ENCODE measurements at regions not wholly inside any gene's neighbourhood (a gene's known extent, or its start where the extent isn't known, plus 50 kb on each side); places are given as distances from the start of the nearest gene placed in this dataset.
"Not testable (repeated sequence)": the region's sequence is repeated elsewhere in the genome, so short reads cannot be mapped to it uniquely, and the experiment has no call there.

DNA sequence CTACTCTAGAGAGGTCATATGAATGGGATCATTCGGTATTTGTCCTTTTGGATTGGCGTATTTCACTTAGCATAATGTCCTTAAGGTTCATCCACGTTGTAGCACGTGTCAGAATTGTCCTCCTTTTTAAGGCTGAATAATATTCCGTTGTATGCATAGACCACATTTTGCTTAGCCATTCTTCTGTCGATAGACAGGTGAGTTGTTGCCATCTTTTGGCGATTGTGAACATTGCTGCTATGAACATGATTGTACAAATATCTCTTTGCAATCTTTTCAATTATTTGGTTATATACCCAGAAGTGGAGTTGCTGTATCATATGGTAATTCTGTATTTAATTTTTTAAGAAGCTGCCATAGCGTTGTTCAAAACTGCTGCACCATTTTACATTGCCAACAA lies 52.4 kb upstream of the GOLGA8J start:
- DNase-seq, result no peak

DNA sequence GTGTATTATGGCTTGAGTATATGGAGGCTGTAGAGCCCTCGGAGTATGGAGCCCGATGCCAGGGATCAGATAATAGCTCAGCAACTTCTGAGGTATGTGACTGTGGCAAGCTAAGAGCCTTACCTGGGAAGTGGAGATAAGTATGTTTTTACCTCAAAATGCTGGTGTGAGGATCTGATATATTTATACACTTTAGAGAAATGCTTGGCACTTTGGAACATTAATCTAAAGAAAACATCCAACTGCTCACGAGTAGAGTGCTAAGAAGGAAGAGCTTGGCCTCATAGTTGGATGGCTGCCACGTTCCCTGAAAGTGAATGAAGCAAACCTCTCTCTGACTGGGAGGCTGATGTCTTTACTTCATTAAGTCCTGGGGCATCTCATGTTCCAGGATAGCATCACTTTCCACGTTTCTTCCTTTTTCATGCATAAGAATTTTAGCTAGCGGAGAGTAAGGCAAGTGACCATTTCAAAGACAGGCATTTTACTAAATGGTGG lies 58.9 kb upstream of the GOLGA8J start:
- DNase-seq, result no peak

DNA sequence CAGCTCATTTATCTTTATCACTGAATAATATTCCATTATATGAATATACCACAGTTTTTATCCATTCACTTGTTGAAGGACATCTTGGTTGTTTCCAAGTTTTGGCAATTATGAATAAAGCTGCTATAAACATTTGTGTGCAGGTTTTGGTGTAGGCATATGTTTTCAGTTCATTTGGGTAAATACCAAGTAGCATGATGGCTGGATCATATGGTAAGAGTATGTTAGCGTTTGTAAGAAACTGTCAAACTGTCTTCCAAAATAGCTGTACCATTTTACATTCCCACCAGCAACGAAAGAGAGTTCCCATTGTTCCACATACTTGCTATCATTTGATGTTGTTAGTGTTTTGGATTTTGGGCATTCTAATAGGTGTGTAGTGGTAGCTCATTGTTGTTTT lies 72.0 kb upstream of the GOLGA8J start:
- no peak for DNase-seq

DNA sequence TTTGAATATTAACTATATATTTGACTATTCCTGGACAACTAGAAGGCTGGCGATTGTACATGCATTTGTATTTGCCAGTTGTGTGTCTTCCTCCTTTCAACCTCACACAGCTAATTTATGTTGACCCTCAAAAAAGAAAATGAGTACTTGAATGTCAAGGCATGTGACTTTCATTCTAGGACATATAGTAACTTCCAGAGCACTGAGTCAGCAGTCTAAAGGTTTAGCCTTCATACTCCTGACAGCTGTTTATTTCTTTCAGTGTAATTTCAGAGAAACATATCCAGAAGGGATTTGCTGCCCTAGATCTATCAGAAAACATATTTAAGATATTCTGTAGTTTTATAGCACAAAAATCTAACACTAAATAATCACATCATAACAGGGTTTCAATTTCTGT lies 74.6 kb upstream of the GOLGA8J start:
- DNase-seq, result no peak

DNA sequence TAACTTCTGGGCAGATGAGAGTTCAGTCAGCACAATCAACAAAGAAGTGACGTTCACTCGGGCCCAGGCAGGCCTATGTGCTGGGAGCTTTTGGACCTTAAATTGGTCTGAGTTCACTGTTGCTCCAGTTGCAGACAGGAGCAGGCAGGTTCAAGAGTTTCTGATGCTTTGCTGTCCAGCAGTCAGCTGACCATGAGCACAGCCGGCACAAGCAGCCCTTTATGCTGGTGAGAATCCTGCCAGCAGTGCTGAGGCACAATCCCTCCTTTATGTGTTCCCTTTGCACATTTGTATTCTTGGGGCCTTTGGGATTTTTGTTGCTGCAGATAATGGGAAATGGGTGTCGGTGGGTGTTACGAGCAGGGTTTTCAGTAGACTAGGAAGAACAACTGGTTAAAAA lies 81.2 kb upstream of the GOLGA8J start:
- DNase-seq, result no peak

DNA sequence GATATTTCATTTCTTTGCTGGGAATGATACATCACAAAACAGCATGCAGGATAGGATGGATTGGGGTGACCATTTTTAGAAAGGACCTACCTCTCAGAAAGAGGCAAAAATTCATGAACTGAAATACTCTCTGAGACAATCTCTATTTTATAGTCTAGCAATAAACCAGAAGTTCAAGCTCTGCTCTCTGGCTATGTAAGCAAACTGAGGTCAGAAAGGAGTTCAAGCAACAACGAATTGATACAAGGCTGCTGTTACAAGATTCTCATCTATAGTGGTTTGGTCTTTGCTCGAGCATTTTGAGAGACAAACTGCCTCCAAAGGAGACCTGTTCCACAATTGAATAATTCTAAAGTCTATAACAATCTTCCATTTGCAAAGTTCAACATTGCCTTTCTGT lies 84.7 kb upstream of the GOLGA8J start:
- DNase-seq, result no peak

GRCh38 chr15:29997499-29997898 lies 85.3 kb upstream of the GOLGA8J start:
- DNase-seq, result no peak

DNA sequence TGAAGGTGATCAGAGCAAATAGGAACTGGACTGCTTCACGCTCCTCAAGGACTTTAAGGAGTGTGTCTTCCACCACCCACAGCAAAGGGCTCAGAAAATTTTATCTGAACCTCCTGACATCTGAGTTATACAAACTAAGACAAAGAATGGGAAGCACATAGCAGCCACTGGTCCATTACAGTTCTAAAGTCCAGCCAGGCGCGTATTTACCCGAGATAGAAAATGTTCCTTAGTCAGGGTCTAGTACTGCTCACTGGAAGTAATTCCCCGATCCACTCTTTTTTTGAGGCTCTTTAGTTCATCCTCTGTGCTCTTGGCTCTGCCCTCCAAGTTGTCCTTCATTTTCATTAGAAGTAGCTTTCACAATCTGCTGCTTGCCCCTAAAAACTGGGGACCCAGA lies 88.5 kb upstream of the GOLGA8J start:
- no peak for DNase-seq

DNA sequence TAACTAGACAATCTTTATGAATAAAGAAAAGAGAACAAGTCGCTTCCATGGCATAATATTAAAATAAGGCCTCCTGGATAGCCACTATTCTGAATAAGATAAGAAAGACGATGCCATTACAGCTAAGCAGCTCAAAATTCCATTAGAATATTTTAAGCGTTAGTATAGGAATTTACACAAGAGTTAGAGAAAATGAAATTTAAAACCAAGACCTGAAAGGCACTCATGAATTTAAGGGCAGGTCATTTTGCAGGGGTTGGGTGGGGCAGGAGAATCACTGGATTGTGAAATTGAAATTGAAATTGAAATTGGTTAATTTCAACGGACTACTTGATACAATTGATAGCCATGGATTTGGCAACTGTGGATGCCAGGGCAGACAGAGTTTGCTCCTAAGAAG lies 91.8 kb upstream of the GOLGA8J start:
- DNase-seq, result no peak

DNA sequence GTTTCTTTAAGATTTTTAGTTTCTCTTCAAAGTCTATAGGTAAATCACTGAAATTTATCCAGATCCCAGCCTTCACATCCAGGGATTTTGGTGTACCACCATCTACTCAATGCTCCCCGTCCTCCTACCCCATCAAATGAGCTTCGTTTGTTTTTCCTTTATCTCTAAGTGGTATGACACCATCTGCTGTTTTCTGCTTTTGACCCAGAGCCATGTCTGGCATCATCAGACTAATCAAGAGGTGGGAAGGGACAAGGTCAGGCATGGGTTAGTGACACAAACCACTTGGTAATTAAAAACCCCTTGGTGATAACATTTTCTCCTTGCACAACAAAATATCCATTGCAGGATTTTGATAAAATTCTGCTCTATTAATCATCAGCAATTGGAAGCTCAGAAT lies 92.7 kb upstream of the GOLGA8J start:
- no peak for DNase-seq

DNA sequence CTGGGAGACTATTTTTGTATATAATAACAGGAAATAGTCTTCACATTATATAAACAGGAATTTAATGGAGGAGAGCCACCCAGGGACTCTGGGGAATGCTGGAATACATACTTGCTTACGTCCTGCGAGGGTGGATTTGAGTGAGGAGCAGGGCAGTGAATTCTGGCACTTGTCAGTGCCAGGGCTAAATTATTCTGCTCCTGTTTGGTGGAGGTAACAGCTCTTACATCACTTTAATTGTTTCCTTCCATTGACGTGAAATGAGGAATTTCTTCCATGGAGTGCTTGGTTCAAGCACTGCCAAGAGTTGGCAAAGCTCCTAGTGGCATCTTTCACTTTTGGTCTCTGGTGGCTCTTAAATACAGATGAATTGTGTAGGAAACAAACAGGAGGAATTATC lies 94.1 kb upstream of the GOLGA8J start:
- no peak for DNase-seq

GRCh38 chr15:29986946-29987345 lies 95.8 kb upstream of the GOLGA8J start:
- DNase-seq, result no peak

GRCh38 chr15:29978411-29979382 lies 104.1 kb upstream of the GOLGA8J start:
- no peak for DNase-seq

DNA sequence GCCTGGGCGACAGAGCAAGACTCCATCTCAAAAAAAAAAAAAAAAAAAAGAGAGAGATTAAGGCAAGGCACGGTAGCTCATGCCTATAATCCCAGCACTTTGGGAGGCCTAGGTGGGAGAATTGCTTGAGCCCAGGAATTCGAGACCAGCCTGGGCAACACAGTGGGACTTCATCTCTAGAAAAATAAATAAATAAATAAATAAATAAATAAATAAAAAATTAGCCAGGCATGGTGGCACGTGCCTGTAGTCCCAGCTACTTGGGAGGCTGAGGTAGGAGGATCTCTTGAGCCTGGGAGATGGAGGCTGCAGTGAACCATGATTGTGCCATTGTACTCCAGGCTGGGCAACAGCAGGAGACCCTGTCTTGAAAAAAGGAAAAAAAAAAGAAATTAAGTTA lies 108.7 kb upstream of the GOLGA8J start:
- DNase-seq, result not testable (repeated sequence)

DNA sequence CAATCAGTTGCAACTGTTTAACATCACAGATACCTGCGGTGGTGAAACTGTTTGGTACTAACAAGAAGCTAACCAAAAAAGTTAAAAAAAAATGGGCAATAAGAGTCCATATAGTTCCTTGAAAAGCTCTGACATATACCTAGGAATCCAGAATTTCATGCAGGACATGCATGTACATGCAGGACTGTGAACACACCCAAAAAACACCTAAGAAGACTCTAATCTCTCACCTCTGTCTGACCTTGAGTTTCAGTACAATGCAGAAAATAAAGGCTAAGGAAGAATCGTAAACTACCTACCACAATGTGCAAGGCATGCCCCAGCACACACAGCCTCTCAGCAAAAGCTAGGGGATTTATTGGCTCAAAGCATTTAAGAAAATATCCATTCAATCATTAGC lies 110.7 kb upstream of the GOLGA8J start:
- no peak for DNase-seq

DNA sequence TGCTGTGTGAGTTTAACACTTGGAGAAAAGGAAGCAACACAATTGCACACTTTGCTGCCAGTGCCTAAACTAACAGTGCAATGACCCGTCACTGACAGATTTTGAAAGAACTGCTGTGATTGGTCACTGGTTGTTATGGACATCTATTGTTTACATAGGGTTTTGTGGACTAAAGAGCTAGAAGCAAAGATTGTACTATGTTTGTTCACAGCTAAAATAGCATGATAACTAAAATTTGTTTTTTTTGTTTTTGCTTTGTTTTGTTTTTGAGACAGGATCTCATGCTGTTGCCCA lies 112.4 kb upstream of the GOLGA8J start:
- DNase-seq, result no peak

DNA sequence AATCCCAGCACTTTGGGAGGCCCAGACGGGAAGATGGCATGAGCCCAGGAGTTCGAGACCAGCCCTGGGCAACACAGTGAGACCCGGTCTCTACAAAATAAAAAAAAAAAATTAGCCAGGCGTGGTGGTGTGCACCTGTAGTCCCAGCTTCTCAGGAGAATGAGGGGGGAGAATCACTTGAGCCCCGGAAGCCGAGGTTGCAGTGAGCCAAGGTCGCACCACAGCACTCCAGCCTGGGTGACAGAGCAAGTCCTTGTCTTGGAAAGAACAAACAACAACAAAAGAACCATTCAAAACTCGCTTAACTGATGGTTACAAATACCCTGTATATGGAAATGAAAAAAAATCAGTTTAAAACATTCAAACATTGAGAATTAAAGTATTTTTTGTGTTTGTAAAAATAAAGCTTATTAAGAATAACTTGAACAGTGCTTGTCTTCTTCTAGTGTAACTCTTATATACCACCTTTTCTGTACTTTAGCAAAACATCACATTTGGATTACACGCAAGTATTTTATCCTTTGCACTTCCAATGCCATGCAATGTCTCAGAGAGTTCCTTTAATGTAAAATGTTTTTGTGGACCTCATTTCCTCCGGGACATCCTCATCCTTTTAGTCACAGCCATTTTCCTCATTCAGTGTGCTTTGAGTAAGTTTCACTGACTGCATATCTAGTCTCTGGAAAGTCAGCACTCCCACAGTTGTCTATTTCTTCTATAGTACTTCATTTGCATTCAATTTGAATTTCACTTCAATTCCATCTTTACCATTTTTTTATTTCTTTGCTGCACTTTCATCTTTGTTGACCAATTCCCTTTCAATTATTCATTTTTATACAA lies 113.0 kb upstream of the GOLGA8J start:
- DNase-seq, result no peak

DNA sequence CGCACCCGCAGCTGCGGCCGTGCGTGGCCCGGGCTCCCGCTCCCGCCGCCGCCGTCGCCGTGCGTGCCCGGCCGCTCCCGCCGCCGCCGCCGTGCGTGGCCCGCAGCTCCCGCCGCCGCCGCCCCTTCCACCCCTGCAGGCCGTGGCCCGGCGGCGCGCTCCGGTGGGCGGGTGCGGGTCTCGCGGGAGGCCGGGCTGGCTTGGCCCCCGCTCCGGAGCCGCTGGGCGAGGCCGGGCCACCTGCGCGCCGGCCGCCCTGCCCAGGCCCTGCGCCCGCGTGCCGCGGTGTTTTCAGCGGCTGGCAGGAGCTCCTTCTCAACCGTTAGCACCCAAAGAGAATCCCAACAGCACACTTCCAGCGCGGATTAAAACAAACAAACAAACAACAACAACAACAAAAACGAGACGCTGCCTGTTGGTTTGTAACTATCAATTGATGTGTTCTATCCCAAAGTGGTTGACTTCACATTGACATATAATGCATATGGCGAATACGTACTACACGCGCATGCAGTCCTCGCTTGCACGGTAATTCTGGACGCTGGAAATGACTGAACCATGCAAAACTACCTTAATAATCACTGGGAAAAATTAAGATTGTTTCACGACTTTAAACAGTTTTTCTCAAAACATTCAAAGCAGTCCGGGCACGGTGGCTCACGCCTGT lies 113.7 kb upstream of the GOLGA8J start:
- DNase-seq, result no peak

DNA sequence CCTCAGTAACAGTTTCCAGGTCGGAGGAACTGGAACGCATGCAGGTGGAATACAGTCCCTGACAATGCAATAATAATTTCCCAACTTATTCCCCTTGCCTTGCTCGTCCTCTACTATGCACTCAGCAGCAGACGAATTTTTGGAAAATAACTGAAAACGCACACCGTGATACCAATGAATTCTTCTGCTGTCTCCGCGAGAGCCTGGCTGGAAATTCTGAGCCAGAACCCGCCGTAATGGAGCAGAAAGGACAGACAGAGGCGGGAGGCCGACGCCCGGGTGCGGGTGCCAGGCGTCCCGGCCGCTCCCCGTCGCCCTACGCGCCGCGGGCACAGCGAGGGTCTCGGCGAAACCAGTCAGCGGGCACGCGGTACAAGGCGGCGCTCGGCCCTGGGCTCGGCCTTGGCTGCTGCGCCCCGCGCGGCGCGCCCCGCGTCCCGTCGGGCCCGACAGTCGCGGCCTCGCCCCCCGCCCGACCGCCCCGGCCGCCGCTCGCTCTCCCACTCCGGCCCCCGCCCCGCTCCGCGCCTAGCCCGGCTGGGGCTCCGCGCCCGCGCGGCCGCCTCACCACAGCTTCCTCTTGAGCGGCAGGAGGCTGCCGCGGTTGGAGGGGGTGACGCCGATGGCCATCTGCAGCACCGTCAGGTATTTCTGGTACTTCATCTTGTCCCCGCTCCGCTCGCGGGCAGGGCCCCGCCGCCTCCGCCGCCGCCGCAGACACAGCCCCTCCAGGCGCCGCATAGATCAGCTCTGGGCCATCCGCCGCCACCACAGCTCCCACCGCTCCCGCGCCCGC lies 114.5 kb upstream of the GOLGA8J start:
- DNase-seq, result no peak

GRCh38 chr15:29962407-29962806 lies 120.3 kb upstream of the GOLGA8J start:
- DNase-seq, result no peak

- no peak for DNase-seq
Measured at GRCh38 chr15:29959384-29960137, 123.2 kb upstream of the GOLGA8J start.

GRCh38 chr15:29952225-29952624 lies 130.0 kb upstream of the TJP1 start:
- DNase-seq, result no peak
